Epithelial cell of proximal tubule (primary cell): ENCODE measurements at regions not wholly inside any gene's neighbourhood (a gene's known extent, or its start where the extent isn't known, plus 50 kb on each side); places are given as distances from the start of the nearest gene placed in this dataset.

Source experiments
- DNase-seq: peaks from one replicate; pipeline ENCODE4 v3.0.0-alpha.2; 2011; ENCODE audit warnings: low read depth
- H3K4me3 ChIP-seq: 2 replicates; pipeline ENCODE4 v1.5.1; 2011; ENCODE audit warnings: low read depth, mild to moderate bottlenecking, low read length
- TF ChIP-seq, protein P1 (sequence below): conservative IDR thresholded peaks from 2 replicates; pipeline ENCODE4 v1.5.1; 2012; ENCODE audit warnings: low read depth, mild to moderate bottlenecking, low read length

DNA sequence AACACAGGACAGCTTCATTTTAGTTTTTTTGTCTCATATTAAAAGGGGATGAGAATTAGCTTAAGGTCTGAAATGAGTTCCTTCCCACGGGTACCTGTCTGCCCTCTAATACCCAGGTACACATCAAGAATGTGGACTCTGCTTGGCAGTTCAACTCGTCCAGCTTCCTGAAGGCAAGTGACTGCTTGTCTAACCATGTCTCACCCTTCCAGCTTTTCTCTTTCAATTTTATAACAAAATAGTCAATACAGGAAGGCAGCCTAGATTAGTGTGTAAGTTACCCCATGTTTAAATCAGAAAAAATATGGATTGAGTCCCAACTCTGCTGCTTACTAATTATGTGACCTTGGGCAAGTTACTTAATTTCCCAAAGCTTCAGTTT lies 50.5 kb upstream of the C5orf46 start:
- no peak overlapping the region for H3K4me3 ChIP-seq
- DNase-seq = no peak
- TF ChIP-seq, protein P1, sequence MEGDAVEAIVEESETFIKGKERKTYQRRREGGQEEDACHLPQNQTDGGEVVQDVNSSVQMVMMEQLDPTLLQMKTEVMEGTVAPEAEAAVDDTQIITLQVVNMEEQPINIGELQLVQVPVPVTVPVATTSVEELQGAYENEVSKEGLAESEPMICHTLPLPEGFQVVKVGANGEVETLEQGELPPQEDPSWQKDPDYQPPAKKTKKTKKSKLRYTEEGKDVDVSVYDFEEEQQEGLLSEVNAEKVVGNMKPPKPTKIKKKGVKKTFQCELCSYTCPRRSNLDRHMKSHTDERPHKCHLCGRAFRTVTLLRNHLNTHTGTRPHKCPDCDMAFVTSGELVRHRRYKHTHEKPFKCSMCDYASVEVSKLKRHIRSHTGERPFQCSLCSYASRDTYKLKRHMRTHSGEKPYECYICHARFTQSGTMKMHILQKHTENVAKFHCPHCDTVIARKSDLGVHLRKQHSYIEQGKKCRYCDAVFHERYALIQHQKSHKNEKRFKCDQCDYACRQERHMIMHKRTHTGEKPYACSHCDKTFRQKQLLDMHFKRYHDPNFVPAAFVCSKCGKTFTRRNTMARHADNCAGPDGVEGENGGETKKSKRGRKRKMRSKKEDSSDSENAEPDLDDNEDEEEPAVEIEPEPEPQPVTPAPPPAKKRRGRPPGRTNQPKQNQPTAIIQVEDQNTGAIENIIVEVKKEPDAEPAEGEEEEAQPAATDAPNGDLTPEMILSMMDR = no peak

DNA sequence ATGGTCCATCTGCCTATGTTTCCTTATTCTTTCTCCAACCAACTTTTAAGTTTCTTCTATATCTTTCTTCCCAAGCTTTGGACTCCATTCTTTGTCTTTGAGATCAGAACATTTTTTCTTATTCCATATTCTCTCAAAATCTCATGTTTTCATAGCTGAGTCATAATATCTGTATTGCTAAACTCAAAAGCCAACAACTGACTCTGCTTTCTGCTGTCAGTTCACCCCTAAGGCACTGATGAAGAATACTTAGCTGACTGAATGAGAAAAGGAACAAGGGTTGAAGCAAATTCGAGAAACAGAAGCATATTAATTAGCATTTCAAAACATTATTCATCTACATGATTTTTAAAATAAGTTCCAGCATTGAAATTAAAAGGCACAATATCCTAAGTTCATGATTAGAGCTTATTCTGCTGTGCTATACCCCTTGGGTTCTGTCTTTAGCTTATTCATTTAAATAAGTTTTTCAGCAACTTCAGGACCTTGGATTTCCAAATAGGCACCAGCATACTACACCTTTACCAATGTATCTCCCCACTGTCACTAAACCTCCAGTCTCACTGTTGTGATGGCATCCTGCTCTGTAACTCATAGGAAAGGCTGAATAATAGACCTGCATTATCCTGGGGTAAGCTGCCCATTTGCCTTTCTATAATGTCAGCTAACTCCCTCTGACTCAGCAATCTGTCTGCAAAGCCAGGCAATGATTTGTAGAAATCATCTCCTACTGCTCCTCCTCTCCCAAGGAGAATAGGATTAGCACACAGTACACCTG lies 49.9 kb upstream of the C5orf46 start:
- DNase-seq = no peak
- no peak overlapping the region for H3K4me3 ChIP-seq
- TF ChIP-seq, protein P1 = no peak
